ENCODE measurements at regions not wholly inside any gene's neighbourhood (a gene's known extent, or its start where the extent isn't known, plus 50 kb on each side); places are given as distances from the start of the nearest gene placed in this dataset.

GRCh38 chr16:60091529-60091928 lies 1357.4 kb upstream of the GOT2 start:
- TF ChIP-seq GATA2 (IDR thresholded peaks at IDR 0.05; ENCODE audit: low read depth, low read length) (no peak), GATA3 (IDR thresholded peaks at IDR 0.05; ENCODE audit: low read depth, low read length) (no peak)

Measured in SH-SY5Y (cell line).